Activated T-helper 2 cell treated with anti-CD3 and anti-CD28 coated beads, Interferon-gamma antibody, Interleukin-2, Interleukin-4, amounts not matched to agents 10 μg/mL and 5 μg/mL and 100 μg/mL, durations not matched to agents 14 hours and 24 hours and 36 hours (primary cell): ENCODE measurements at regions not wholly inside any gene's neighbourhood (a gene's known extent, or its start where the extent isn't known, plus 50 kb on each side); places are given as distances from the start of the nearest gene placed in this dataset.

Experiments used
- DNase-seq: peaks from one replicate; pipeline ENCODE4 v3.0.0; 2021; ENCODE audit warnings: low spot score
- H3K27ac Mint-ChIP-seq: one replicate; pipeline ENCODE4 v1.8.0; 2021; ENCODE audit warnings: mixed read lengths
- H3K27me3 Mint-ChIP-seq: one replicate; pipeline ENCODE4 v1.8.0; 2021; ENCODE audit warnings: low read depth, mixed read lengths
- H3K36me3 Mint-ChIP-seq: one replicate; pipeline ENCODE4 v1.8.0; 2021; ENCODE audit warnings: low read depth, mixed read lengths
- H3K4me1 Mint-ChIP-seq: one replicate; pipeline ENCODE4 v1.8.0; 2021; ENCODE audit warnings: low read depth, mixed read lengths
- H3K4me3 Mint-ChIP-seq: one replicate; pipeline ENCODE4 v1.8.0; 2021; ENCODE audit warnings: low read depth, mild to moderate bottlenecking, moderate library complexity, mixed read lengths
- H3K9me3 Mint-ChIP-seq: one replicate; pipeline ENCODE4 v1.8.0; 2021; ENCODE audit warnings: mixed read lengths
- intact Hi-C: fragments of 100-400 bp; cut with micrococcal nuclease; formaldehyde crosslinking; loops from one replicate; pipeline ENCODE4 v1.15.1; 2023

DNA sequence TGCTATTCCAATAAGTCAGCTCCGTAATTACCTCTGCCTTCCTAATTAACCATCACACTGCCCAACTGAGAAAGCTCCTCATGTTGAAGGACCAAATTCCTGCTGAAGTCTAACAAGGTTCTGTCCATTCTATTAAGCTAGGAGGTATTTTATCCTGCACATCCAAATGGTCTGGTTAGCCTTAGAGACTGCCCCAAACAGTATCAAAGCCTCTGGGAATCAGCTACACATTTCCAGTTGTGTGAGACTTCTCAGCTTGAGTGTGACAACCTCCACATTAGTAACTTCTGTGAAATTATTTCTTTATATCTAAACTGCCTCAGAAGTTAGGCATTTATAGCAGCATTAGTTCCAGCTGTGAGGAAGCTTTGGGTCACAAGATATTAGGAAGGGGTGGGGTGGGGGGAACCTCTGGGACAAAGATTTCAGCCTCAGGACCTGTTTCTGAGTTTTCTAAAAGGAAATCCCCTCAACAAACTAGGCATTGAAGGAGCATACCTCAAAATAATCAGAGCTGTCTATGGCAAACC is 150.5 kb upstream of the DUSP10 start:
- Mint-ChIP-seq H3K9me3 (no peaks in the 10 kb centered on the region), H3K27ac (no peak overlapping the region), H3K36me3 (no peaks in the 10 kb centered on the region), H3K4me3 (no peak overlapping the region), H3K4me1 (peaks cover 2% of the 10 kb centered on the region), H3K27me3 (peaks cover 21% of the 10 kb centered on the region)
- DNase-seq = no peak
- intact Hi-C loops = no loop called here

- intact Hi-C loops = no loop called here
- Mint-ChIP-seq H3K36me3 (no peaks in the 10 kb centered on the region), H3K4me3 (no peak overlapping the region), H3K27ac (no peak overlapping the region), H3K27me3 (peaks cover 22% of the 10 kb centered on the region), H3K4me1 (peaks cover 2% of the 10 kb centered on the region), H3K9me3 (no peaks in the 10 kb centered on the region)
- DNase-seq = no peak
These were observed 149.8 kb upstream of the DUSP10 start for GRCh38 chr1:221891708-221892107.

GRCh38 chr1:221888801-221889200 is 146.9 kb upstream of the DUSP10 start:
- Mint-ChIP-seq H3K36me3 (no peaks in the 10 kb centered on the region), H3K4me1 (peaks cover 2% of the 10 kb centered on the region), H3K4me3 (no peak overlapping the region), H3K9me3 (no peaks in the 10 kb centered on the region), H3K27ac (no peak overlapping the region), H3K27me3 (peaks cover 27% of the 10 kb centered on the region)
- no peak for DNase-seq
- intact Hi-C loops = no loop called here

DNA sequence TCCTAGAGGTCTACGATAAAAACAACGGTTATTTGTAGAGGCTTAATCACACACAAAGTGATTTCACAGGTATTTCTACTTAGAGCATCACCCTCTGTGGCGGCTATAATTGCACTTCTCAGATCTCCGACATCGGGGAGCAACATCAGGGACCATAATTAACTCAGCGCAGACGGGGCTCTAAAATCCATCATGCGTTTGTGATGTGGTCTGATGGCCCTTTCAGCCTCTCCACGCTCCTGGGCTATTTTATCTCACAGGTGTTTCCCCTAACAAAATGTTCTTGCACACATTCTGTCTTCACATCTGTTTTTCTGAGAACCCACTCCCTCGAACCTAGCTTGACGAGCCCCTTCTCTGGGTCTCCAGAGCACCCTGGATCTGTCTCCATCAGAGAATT is 146.3 kb upstream of the DUSP10 start:
- Mint-ChIP-seq H3K36me3 (no peaks in the 10 kb centered on the region), H3K9me3 (no peaks in the 10 kb centered on the region), H3K27me3 (peaks cover 27% of the 10 kb centered on the region), H3K27ac (no peak overlapping the region), H3K4me3 (no peak overlapping the region), H3K4me1 (peaks cover 2% of the 10 kb centered on the region)
- intact Hi-C loops = no loop called here
- DNase-seq = no peak

- no peak for DNase-seq
- H3K36me3 Mint-ChIP-seq = no peaks in the 10 kb centered on the region
- no peaks in the 10 kb centered on the region for H3K9me3 Mint-ChIP-seq
- intact Hi-C loops = no loop called here
- peaks cover 2% of the 10 kb centered on the region for H3K4me1 Mint-ChIP-seq
- no peak overlapping the region for H3K4me3 Mint-ChIP-seq
- H3K27ac Mint-ChIP-seq = no peak overlapping the region
- peaks cover 27% of the 10 kb centered on the region for H3K27me3 Mint-ChIP-seq
These were observed 145.9 kb upstream of the DUSP10 start for GRCh38 chr1:221887758-221888157.

DNA sequence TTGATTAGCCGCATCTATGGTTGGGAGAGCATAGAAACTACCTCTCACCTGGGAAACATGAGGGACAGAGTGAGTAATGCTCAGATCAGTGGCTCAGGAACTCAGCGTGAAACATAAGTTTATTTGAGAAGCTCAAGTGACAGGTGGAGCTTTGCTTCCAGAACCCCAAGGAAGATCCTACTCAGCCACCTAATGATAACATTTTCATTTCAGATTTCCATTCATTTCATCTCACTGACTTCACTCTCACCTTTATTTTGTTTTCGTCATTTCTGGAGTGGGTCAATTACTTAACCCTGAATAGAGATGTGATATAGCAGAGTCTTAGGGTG is 145.5 kb upstream of the DUSP10 start:
- DNase-seq = no peak

GRCh38 chr1:221886743-221887414 is 145.0 kb upstream of the DUSP10 start:
- Mint-ChIP-seq H3K27me3 (peaks cover 27% of the 10 kb centered on the region), H3K4me1 (peaks cover 2% of the 10 kb centered on the region), H3K4me3 (no peak overlapping the region), H3K9me3 (no peaks in the 10 kb centered on the region), H3K27ac (no peak overlapping the region), H3K36me3 (no peaks in the 10 kb centered on the region)
- intact Hi-C loops = no loop called here
- DNase-seq = no peak

More for the DNA sequence above, 145.5 kb upstream of the DUSP10 start:
- Mint-ChIP-seq H3K4me3 (no peak overlapping the region), H3K36me3 (no peaks in the 10 kb centered on the region), H3K27ac (no peak overlapping the region), H3K4me1 (peaks cover 2% of the 10 kb centered on the region), H3K9me3 (no peaks in the 10 kb centered on the region), H3K27me3 (peaks cover 27% of the 10 kb centered on the region)
- intact Hi-C loops = no loop called here

- DNase-seq = no peak
- no peaks in the 10 kb centered on the region for H3K36me3 Mint-ChIP-seq
- no peaks in the 10 kb centered on the region for H3K9me3 Mint-ChIP-seq
- no peak overlapping the region for H3K4me3 Mint-ChIP-seq
- peaks cover 2% of the 10 kb centered on the region for H3K4me1 Mint-ChIP-seq
- H3K27me3 Mint-ChIP-seq = peaks cover 27% of the 10 kb centered on the region
- intact Hi-C loops = no loop called here
- H3K27ac Mint-ChIP-seq = no peak overlapping the region
These were observed 144.4 kb upstream of the DUSP10 start for GRCh38 chr1:221886311-221886710.

DNA sequence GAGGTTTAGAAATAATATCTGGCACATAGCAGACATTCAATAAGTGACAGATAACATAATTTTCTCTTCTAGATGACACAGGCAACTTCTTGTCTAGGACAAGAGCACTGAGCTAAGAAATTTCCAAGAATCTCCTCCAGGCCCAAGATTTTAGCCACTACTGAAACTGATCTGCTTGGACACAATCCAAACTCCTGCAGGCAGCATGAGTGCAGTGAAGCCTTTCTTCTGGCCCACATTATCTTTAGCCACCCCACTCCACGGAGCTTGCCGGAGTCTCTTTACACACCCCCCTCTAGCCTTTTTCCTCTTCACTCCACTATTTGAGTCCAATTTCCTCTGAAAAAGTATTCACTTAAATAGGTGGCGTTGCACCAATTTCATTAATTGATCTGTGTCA is 142.9 kb upstream of the DUSP10 start:
- H3K4me1 Mint-ChIP-seq = no peaks in the 10 kb centered on the region
- no peak overlapping the region for H3K27ac Mint-ChIP-seq
- no peaks in the 10 kb centered on the region for H3K9me3 Mint-ChIP-seq
- H3K27me3 Mint-ChIP-seq = peaks cover 29% of the 10 kb centered on the region
- no peak overlapping the region for H3K4me3 Mint-ChIP-seq
- H3K36me3 Mint-ChIP-seq = no peaks in the 10 kb centered on the region
- intact Hi-C loops = no loop called here
- no peak for DNase-seq

DNA sequence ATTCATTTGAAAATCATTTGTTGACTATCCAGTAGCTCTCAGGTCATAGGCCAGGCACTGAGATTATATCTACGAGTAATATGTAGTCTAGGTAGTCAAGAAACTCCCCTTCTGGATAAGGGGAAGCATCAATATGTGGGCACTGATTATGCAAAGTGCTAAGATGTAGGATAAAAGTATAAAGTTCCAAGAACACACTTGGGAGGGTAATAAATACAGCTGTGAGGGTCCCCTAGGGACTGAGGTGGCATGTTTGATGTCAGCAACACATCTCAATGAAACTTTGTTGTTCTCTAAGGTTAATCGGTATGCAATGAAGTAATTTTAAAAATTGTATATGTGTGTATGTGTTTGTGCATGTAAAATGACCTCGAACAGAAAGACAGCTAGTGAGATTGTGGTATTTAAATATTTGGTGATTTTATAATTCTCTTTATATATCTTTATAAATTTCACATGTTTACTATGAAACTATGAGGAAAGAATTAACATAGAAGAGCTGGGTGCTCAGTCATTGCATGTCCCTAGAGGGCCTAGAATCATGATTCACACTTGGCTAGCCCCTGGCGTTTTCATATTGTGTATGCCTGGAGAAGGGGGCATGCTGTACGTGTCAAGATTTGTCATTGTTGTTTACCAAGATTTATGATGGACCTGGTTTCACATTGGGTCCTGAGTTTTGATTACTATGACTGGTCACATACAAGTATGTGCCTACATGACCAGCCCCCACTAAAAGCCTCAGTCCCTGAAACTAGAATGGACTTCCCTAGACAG is 140.1 kb upstream of the DUSP10 start:
- no peak overlapping the region for H3K27ac Mint-ChIP-seq
- peaks cover 6% of the 10 kb centered on the region for H3K4me1 Mint-ChIP-seq
- intact Hi-C loops = no loop called here
- no peaks in the 10 kb centered on the region for H3K9me3 Mint-ChIP-seq
- DNase-seq = no peak
- peaks cover 17% of the 10 kb centered on the region for H3K27me3 Mint-ChIP-seq
- H3K4me3 Mint-ChIP-seq = no peak overlapping the region
- no peaks in the 10 kb centered on the region for H3K36me3 Mint-ChIP-seq

DNA sequence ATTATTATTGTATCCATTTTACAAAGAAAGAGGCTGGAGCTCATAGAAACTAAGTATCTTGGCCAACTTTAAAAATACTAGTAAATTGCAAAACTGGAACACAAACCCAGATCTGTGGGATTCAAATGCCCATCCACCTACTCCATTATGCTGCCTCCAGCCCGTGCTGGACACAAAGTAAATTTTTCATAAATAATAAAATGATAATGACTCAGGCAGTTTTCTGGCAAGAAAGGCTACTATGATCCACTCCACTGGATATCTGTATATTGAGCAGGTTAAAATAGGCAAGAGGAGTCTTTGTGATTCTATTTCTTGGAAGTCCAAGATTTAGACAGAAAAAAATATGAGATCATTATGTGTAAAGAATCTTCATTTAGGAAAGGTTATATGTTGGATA is 138.3 kb upstream of the DUSP10 start:
- Mint-ChIP-seq H3K4me1 (peaks cover 7% of the 10 kb centered on the region), H3K9me3 (no peaks in the 10 kb centered on the region), H3K4me3 (no peak overlapping the region), H3K27me3 (peaks cover 9% of the 10 kb centered on the region), H3K27ac (no peak overlapping the region), H3K36me3 (no peaks in the 10 kb centered on the region)
- intact Hi-C loops = no loop called here
- DNase-seq = no peak

- no peak for DNase-seq
- intact Hi-C loops = loop anchor here (1.0 to 5.0 kb wide), 4 partner anchors 37 to 124 kb away; no protein-coding TSS in a partner anchor
- Mint-ChIP-seq H3K36me3 (no peaks in the 10 kb centered on the region), H3K27me3 (peaks cover 6% of the 10 kb centered on the region), H3K27ac (no peak overlapping the region), H3K4me1 (peaks cover 12% of the 10 kb centered on the region), H3K9me3 (no peaks in the 10 kb centered on the region), H3K4me3 (no peak overlapping the region)
These were observed 136.2 kb upstream of the DUSP10 start for GRCh38 chr1:221878134-221878533.

- no peak for DNase-seq
- Mint-ChIP-seq H3K4me1 (peaks cover 12% of the 10 kb centered on the region), H3K27ac (no peak overlapping the region), H3K36me3 (no peaks in the 10 kb centered on the region), H3K27me3 (peaks cover 6% of the 10 kb centered on the region), H3K9me3 (no peaks in the 10 kb centered on the region), H3K4me3 (no peak overlapping the region)
- intact Hi-C loops = loop anchor here (5.0 kb wide), 1 partner anchor 85 kb away; no protein-coding TSS in a partner anchor
These were observed 135.4 kb upstream of the DUSP10 start for GRCh38 chr1:221877311-221877710.
